NAMALWA (cell line): ENCODE measurements at regions not wholly inside any gene's neighbourhood (a gene's known extent, or its start where the extent isn't known, plus 50 kb on each side); places are given as distances from the start of the nearest gene placed in this dataset.

Experiments
- DNase-seq: peaks from one replicate; pipeline ENCODE4 v3.0.0-alpha.2; 2015; ENCODE audit warnings: low spot score

DNA sequence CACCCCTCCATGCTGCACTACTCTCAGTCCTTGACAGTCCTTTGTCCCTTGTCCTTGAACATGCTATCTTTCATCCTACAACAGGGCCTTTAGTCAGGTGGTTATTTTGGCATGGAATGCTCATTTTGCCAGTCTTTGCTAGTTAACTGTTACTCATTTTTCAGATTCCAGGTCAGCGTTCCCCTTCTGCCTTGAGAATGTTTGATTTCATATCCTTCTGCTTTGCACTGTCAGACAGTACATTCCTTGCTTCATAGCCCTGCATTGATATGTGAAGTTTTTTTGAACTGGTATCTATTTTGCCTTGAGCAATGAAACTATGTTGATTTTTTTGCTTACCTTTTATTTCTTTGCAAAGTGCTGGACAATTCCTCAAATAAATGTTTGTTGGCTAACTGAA is 638.2 kb upstream of the SEMA6A start:
- DNase-seq, result no peak

DNA sequence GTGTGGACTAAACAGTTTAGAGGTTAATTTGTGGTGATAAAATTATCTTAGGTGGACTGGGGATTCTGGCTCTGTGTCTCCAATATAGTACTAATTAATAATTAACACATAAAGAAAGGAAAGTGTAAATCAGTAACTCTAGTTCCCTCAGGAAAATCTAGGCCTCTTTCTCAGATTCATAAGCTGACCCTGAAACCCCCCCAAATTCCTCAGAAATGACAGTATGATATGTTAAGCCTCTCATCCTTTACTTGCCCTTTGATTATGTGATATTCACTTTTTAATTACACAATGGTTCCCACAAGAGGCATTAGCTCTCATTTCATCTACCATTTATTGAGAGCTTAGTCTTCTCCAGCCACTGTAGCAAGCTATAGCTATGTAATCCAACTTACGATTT is 636.2 kb upstream of the SEMA6A start:
- DNase-seq, result no peak

DNA sequence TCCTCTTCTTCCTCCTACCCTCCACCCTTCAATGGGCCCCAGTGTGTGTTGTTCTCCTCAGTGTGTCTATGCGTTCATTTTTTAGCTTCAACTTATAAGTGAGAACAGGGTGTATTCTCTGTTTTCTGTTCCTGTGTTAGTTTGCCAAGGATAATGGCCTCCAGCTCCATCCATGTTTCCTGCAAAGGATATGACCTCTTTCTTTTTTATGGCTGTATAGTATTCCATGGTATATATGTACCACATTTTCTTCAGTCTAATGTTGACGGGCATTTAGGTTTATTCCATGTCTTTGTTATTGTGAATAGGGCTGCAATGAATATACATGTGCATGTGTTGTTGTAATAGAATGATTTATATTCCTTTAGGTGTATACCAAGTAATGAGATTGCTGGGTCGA is 634.9 kb upstream of the SEMA6A start:
- no peak for DNase-seq

DNA sequence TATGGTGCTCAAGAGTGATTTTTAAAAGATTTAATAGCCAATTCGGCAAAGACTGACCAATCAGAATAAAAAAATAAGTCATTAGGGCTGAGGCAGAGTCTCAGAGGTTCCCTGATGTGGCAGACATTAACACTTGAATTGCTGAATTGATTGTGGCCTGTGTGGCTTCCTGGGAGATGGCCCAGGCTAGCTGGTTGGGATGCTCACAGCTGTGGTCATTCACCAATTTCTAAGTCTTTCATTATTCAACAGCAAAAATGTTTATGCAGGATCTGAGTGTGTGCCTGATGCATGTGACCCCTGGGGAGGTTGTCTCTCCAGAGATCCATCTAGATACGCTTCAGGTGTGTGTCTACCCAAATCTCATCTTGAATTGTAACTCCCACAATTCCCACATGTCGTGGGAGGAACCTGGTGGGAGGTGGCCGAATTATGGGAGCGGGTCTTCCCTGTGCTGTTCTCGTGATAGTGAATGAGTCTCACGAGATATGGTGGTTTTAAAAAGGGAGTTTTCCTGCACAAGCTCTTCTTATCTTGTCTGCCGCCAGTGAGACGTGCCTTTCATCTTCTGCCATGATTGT is 632.6 kb upstream of the SEMA6A start:
- DNase-seq, result no peak

DNA sequence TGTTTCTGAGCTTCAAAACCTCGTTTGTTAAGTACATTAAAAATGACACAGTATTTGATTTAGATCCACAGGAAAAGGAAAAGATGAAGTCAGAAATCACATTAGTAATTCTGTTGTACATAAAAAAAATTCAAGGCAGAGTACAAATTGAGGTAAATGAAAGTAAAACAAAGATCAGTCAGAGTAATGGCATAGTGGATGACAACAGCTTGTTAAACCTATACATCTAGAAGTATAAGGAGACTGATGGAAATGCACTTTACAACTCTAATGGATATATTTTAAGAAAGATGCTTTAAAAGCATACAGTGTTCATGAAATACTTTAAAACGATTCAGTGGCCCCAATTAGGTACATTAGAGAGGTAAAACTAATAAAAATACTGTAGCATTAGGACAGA is 631.3 kb upstream of the SEMA6A start:
- DNase-seq, result no peak

DNA sequence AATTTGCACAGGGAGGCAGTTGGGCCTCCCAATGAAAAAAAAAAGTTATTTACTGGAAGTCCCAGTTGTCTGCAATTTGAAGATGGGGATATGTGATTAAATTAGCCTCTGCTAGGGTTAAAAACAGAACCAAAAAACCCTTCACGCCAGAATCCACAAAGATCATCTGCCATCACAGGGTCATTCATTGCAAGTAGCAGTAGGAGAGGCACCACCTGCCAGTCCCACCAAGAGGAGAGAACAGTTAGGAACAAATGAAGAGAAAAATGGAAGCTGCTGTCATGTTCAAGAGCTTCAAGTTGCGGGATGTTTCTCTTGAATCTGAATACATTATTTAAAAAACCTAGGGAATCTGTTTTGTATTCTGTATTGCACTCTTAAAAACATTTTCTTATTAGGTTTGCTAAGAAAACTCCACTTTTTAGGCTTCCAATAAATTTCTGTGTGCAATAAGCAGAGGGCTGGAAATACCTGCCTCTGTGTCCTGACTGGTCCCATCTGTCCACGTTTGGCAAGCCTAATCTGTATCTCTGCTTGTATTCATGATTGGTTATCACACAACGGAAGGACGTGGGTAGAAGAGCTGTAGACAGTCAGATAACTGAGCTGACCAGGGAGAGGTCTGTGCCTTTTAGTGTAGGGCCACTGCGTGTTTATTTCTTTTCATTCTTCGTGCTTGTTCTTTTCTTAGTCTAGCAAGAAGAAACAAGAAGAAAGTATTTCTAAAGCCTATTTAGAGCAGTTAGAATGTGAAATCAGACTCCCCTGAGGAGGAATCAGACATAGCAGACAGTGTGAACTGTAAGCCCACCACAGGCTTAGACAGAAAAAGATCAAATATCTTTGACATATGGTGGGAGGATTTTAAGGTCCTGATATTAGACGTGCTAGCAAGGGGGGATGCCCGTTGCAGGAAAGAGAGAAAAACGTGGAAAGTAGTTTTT is 630.6 kb upstream of the SEMA6A start:
- no peak for DNase-seq

DNA sequence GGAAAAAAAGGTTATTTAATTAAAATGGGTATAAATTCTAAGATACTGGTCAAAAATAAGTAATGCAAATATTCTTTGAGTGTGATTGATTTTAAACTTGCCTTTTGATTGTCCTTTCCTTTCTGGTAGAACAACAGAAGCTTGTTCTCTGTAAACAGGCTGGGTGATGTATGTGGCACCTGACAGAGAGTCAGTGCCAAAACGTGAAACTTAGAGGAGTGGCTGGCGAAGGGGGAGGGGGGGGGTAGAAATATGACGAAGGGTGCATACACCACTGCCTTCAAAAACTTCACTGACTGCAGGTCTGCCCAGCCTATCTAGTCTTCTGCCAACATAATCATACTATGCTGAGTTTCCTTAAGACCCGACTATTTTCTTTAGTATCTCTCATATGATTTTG is 629.8 kb upstream of the SEMA6A start:
- DNase-seq, result no peak

DNA sequence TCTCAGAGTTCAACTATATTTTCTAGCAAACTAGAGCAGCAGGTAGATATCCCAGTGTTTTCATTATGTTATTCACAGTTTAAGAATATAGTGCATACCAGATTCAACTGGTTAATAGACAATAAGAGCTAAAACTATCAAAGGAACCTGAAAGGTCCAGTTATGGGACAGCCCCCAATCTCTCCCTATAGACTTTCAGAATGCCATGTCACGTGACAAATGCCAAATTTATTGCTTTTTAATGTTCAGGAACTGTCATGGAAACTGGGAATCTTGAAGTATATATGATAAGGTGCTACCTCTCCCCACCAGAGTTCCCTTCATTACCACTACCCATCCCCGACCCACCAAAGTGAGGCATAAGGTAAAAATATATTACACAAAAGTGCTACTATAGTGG is 629.0 kb upstream of the SEMA6A start:
- no peak for DNase-seq

DNA sequence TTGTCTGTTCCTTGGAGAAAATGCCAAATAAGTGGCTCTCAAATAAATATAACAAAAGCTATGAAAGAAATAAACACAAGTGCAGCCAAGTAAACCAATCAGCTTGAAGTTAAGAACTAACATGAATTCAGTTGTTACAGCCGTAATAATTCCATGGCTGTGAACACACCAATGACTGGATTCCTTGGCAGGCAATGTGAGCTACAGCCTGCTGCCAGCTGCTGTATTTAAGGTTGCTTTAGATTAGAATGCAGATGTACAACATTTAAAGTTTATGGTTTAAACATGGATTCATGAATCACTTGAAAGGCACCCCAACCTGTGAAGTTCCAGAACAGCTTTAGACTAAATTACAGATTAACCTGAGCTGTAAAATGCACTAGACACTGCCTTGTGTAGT is 626.4 kb upstream of the SEMA6A start:
- DNase-seq, result no peak

DNA sequence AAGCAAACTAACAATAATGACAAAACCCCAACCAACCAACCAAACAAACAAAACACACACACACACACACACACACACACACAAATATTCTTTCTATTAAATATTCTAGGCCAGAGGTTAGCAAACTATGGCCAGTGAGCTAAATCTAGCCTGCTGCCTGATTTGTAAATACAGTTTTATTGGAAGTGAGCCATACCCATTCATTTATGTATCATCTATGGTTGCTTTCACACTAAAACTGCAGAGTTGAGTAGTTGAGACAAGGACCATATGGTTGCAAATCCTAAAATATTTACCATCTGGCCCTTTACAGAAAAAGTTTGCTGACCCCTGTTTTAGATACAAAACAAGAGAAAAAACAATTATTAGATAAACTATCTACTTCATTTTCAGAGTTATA is 620.5 kb upstream of the SEMA6A start:
- no peak for DNase-seq

DNA sequence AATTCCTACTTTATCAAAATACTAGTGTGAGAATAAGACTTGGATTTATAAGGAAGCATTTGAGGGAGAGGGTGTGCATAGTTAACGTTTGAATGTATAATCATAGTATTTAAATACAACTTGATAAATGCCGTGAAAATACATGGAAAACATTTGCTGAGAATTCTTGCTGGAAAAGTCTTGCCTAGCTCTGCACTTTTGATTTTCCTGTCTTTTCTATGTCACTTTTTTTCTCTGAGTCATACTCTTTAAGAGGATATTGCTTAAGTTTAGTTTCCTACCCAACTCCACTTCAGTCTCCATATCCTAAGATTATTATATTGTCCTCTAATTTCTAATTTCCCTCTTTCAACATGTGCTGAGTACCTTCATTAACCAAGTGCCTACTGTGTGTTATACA is 616.6 kb upstream of the SEMA6A start:
- no peak for DNase-seq

DNA sequence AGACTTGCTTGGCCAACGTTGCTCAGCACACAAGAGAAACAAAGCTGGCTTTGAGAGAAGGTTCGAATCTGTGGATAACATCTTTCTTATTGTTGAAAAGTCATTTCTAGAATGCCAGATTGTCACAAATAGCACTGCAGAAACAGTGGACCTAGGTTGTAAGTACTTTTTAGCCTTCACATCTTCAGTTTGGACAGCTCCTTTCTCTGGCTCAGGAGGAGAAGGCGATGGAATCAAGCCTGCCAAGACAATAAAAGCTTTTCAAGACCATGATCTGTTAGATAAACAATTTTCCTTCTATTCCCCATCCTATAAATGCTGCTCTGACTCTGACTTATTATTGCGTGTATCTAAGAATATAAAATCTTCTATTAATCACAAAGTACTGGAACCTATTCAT is 615.2 kb upstream of the SEMA6A start:
- no peak for DNase-seq

DNA sequence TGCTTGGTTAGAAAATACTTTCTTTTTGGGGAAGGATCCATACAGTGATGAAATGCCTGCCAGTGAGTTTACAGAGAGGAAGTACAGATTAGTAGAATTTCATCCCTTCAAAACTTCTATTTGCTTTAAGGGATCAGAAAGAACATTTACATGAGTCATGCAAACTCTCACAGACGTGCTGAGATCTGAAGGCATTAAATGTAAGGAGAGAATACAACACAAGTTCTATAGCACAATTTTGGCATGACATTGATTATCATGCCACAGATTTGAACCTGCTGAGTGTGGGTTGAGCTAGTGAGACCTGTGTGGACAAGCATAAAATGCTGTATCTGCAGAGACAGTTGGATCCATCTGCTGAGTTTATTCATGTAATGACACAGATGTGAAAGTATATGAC is 613.6 kb upstream of the SEMA6A start:
- no peak for DNase-seq

DNA sequence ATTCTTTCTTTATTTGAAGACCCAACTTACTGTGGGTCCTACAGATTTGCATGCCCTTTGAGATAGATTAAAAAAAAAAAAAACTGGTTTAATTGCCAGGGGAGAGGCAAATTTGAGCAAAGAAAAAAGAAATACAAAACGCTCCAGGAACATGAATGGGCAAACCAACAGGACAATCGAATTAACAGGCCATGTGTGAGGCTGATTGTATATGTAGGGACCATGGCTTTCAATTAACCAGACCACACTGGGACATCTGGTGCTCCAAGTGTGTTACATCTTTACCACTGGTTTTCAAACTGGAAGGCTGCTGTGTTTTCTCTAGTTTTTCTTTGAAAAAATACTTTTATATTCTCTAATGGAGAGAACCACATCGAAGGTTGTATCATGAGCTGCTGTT is 612.1 kb upstream of the SEMA6A start:
- no peak for DNase-seq

DNA sequence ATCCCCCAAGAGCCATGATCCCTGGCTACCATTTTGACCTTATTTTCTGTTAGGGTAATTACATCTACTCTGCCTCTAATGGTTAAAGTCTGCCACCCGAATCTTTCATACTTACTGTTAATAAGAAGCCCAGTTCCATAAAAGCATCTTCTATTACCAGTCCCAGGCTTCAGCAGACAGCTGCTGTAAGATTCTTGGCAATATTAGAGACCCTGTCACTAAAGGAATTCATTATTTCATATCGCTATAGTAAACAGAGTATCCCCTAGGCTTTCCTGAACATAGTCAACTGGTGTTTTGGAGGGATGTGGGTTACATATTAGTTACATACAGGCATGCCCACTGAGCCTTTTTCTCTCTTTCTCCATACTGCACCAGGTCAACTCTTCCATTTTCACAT is 608.7 kb upstream of the SEMA6A start:
- DNase-seq, result no peak

DNA sequence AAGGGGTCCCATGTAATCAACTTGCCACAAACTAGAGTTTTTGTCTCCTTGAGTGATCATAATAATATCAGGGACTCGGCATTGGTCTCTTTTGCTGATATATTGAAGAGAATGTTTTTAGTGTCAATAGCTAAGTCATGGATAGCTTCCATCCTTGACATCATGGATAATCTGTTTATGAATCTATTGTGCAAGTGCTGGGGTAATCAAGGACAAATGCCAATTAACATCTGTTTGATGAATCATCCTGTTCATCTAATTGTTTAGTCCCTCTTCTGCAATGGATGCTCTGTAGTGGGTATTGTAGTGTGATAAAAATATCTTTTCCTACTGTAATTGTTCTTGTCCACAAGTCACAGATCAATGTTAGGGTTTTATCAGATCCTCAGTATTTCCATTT is 607.5 kb upstream of the SEMA6A start:
- DNase-seq, result no peak

DNA sequence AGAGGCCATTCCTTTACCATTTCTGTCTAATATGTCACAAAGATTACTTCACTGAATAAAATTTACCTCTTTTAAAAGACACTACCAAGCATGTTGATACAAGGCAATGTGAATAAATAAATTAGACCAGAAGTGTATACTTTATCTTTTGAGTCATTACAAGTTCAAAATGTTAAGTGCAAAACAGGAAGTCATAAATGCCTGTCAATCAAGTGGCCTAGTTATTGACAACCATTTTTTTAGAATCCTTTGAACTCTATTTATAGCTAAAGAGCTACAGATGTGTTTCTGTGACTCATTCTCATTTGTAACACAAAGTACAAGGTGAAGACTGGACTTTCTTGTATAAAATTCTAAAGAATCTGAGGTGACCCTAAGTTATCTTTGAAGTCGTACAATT is 602.7 kb upstream of the SEMA6A start:
- peak; percentile 18 for DNase-seq

DNA sequence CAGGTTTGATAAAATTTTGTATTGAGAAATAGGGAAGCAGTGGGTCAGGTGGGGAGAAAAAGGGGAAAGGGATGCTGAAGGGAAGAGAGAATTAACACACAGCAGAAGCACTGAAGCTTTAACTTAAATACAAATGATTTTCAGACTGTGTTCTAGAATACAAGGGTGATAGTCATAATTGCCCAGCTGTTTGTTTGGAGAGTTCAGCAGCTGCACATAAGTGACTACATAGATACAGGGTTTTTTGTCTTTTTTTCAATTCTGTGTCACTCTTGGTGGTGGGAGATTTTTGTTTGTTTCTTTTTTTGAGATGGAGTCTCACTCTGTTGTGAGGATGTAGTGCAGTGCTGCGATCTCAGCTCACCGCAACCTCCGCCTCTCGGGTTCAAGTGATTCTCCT is 590.4 kb upstream of the SEMA6A start:
- DNase-seq, result no peak

DNA sequence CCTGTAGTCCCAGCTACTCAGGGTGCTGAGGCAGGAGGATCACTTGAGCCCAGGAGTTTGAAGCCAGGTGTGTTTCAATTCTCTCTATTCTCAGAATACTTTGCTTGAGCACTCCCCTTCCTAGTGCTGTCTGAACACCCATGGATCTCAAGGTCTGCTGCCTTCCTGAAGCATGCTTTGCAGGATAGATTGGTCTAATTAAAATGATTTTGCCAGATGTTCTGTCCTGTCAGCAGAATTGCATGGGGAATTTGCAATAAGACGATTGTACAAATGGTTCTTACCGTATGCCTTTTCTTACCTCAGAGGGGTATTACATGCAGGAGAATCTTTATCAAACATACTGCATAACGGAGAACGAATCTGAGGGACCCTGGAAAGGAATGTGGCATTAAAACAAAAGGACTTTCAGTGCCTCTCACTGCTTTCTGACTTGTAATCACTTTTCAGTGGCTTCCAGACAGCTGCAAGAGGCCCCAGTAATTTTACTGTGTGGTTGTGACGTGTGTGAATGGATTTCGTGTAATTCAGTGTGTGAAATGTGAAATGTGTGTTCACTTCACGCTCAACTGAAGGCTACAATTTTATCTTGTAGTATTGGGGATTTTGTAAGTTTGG is 587.2 kb upstream of the SEMA6A start:
- DNase-seq, result no peak

DNA sequence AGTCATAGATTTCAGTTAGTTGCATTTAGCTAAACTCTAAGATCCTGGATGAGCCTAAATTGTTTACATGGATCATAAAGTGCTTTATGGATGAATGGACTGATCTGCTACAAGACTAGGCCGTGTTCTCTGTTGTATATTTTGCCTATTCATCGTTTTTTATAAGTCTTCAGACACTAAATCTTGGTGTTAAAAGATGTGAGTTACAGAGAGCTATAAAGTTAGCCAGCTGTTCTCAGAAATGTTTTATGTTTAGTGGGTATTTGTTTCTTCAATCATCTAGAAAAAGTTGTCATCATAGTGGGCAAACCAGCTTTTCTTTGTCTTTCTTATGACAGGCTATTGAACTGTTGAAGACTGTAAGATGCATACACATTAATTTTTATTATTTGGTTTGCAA is 585.8 kb upstream of the SEMA6A start:
- no peak for DNase-seq

DNA sequence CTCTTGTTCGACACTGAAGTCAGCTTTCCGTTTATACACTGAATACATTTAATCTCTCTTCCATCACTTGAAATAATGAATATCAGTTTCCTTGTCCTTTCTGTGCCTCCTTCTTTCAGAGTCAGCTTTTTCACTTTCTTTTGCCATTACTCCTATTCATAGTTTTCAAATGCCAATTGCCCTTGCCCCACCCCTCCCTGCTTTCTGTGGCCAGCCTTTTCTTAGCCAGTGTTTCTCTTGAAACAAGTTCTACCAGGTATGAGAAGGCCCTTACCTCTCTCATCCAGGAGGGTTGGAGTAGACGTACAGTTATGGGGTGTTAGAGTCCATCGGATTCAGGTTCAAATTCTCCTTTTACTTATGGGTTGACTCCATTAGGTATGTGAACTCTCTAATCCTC is 574.7 kb upstream of the SEMA6A start:
- no peak for DNase-seq

DNA sequence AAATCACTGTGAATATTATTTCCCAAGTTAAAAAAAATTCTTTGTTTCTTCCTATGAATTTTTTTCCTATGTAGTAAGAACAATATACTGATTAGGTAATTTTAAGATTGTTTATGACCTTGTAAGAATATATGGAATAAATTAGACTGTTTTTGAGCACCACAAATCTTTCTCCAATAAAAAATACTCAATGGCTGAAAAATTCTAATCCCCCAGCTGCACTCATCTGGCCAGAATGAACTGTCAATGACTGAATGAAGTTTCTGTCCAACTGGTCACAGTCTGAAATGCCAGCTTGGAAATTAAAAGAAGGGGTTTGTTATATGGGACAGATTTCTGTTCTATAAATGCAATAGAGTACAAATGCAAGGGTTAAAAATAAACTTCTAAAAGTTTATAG is 569.5 kb upstream of the SEMA6A start:
- DNase-seq, result no peak

DNA sequence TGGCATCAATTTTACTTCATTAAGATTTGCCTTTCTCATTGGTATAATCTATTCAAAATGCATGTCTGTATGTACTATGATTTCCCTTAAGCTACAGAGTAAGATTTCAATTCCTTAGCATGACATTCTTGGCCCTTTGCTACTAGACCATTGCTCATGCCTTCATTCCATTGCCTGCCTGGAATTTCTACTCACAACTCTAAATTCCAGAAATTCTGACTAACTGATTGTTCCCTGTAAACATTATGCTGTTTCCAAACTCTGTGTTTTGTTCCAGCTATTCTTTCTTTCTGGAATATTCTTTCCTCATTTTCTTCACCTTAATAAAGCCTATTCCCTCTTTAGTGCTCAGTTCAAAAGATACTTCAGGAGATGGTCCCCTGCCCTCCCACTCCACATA is 568.8 kb upstream of the SEMA6A start:
- no peak for DNase-seq

DNA sequence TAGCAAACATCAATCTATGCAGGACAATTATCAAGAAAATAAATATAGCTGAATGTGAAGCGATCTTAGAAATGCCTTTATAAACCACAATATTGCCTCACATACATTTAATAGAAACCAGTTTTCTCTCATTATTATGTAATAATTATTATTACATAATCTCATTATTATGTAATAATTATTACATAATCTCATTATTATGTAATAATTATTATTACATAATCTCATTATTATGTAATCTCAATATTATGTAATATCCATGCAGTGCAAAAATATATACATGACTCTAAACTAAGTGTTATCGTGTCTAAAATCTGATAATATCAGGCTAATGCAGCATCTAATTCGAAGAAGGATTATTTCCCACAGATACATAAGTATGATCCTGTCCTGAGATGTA is 563.9 kb upstream of the SEMA6A start:
- DNase-seq, result no peak
